Bronchial epithelial cell (primary cell): ENCODE measurements at regions not wholly inside any gene's neighbourhood (a gene's known extent, or its start where the extent isn't known, plus 50 kb on each side); places are given as distances from the start of the nearest gene placed in this dataset.

Source experiments
- DNase-seq: peaks from one replicate; pipeline ENCODE4 v3.0.0-alpha.2; 2010; ENCODE audit warnings: low read depth
- FAIRE-seq: peaks from 2 replicates; lab custom pipeline; 2011; peaks lifted over from hg19 to GRCh38; lab: Jason Lieb, UNC
- H3K27me3 ChIP-seq: 2 replicates; pipeline ENCODE4 v1.5.1; 2011; ENCODE audit warnings: low read length; ENCODE audit not compliant: control insufficient read depth, insufficient read depth
- H3K36me3 ChIP-seq: 2 replicates; pipeline ENCODE4 v1.5.1; 2011; ENCODE audit warnings: low read length; ENCODE audit not compliant: control insufficient read depth, insufficient read depth
- H3K4me3 ChIP-seq: 2 replicates; pipeline ENCODE4 v1.5.1; 2011; ENCODE audit warnings: mild to moderate bottlenecking, low read depth, low read length, control low read depth
- TF ChIP-seq, protein P1 (sequence below): IDR thresholded peaks from 2 replicates; pipeline ENCODE4 v1.5.1; 2011; ENCODE audit warnings: mild to moderate bottlenecking, moderate library complexity, low read length, control low read depth, inconsistent platforms; ENCODE audit not compliant: insufficient read depth, severe bottlenecking

DNA sequence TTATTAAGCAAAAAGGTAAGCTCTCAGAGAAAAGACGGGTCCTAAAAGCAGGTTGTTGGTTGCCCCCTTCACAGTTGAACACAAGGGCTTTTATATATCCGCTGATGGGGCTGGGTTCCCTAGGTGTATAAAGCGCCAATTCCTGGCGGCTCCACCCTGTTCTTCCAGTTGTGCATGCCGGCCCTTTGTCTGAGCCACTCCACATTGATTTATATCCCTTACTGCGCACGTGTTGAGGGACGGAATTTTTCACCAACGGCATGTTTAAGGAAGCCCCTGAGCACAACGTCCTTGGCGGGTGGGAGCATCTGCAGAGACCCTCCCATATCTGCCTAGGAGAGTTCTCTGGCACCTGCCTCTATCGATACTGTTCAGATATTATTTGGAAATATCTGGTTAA lies 135.7 kb downstream of the DTHD1 start:
- FAIRE-seq, result no peak
- no peaks in the 10 kb centered on the region for H3K36me3 ChIP-seq
- TF ChIP-seq, protein P1, sequence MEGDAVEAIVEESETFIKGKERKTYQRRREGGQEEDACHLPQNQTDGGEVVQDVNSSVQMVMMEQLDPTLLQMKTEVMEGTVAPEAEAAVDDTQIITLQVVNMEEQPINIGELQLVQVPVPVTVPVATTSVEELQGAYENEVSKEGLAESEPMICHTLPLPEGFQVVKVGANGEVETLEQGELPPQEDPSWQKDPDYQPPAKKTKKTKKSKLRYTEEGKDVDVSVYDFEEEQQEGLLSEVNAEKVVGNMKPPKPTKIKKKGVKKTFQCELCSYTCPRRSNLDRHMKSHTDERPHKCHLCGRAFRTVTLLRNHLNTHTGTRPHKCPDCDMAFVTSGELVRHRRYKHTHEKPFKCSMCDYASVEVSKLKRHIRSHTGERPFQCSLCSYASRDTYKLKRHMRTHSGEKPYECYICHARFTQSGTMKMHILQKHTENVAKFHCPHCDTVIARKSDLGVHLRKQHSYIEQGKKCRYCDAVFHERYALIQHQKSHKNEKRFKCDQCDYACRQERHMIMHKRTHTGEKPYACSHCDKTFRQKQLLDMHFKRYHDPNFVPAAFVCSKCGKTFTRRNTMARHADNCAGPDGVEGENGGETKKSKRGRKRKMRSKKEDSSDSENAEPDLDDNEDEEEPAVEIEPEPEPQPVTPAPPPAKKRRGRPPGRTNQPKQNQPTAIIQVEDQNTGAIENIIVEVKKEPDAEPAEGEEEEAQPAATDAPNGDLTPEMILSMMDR, result no peak
- no peaks in the 10 kb centered on the region for H3K27me3 ChIP-seq
- no peak overlapping the region for H3K4me3 ChIP-seq
- no peak for DNase-seq

DNA sequence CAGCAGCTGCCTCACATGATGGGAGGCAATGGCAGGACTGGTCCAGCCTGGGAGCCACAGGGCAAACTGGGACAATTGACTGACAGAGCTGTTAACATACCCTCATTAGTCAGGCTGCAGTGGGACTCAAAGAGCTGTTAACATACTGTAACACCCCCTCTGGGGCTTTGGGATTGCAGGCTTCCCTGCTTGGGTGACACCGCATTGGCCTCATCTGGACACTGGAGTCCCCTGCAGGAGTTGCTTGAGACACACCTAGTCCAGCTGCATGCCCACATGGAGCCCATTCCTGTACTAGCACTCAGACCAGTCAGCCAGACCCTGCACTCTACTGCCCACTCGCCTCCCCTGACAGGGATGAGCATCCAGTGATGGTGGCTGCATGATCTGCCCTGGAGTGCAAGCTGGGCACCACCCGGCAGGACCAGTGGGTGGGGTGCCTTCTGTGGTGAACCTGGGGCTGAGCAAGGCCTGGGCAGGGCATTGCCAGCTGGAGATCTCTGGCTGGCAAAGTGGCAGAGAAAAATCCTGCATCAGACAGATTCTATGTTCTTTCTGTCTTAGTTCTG lies 138.8 kb downstream of the DTHD1 start:
- no peaks in the 10 kb centered on the region for H3K27me3 ChIP-seq
- no peak for FAIRE-seq

DNA sequence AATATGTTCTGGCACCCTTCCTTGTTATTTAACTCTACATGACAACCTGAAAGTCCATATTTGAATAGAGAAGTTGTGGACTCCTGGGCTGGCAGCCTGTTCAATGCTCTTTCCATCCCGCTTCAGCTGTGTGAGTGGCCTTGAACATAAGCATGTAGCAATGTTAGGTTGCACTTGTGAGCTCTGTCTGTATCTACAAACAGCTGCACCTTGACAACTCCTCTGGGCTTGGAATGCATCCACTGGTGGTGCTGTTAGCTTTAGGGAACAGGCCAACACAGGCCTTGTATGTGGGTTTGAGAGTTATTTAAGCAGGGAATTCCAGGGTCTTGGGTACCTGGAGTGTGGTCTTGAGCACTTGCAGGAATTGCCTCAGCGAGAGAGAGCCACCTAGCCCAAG lies 141.2 kb downstream of the DTHD1 start:
- H3K36me3 ChIP-seq, result no peaks in the 10 kb centered on the region
- FAIRE-seq, result no peak
- TF ChIP-seq, protein P1, result no peak

More for the DNA sequence above, 138.8 kb downstream of the DTHD1 start:
- Histone ChIP-seq H3K36me3 (no peaks in the 10 kb centered on the region), H3K4me3 (no peak overlapping the region)
- TF ChIP-seq, protein P1, result no peak
- DNase-seq, result no peak

DNA sequence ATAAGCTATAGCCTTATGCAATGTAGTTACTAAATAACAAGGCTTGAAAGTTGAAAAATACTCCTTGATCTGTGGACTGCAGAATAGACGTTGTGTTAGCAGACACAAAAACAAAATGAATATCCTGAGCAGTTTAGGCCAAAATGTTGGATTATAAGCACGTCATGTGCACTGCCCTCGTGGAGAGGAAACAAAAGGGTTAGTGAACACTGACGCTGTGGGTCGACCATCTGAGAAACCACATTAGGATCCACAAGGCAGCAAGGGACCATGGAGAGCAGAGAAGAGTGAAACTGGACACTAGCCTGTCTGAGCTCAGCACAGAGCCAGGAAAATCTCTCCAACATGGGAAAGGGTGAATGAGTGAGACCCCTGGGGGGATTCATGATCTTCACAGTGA lies 145.3 kb downstream of the DTHD1 start:
- DNase-seq (no peak), FAIRE-seq (no peak)
- Histone ChIP-seq H3K27me3 (no peaks in the 10 kb centered on the region), H3K36me3 (no peaks in the 10 kb centered on the region), H3K4me3 (no peak overlapping the region)
- TF ChIP-seq, protein P1, result no peak

More for the DNA sequence above, 141.2 kb downstream of the DTHD1 start:
- DNase-seq, result no peak
- Histone ChIP-seq H3K4me3 (no peak overlapping the region), H3K27me3 (no peaks in the 10 kb centered on the region)

DNA sequence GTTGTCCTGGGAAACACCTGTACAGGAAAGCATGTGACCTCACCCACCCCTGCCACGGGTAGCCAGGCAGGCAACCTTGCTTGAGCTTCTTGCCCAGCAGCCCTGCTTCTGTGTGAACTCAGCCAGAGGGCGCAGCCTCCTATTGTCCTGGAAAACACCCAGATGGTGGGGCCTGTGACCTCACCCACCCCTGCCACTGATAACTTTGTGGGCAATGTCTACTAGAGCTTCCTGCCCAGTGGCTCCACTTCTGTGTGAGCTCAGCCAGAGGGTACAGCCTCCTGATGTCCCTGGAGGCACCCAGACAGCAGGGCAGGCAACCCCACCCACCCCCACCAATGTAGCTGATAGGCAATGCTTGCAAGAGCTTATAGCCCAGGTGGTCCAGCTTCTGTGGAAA lies 146.3 kb downstream of the DTHD1 start:
- H3K4me3 ChIP-seq, result no peak overlapping the region
- TF ChIP-seq, protein P1, result no peak
- DNase-seq (no peak), FAIRE-seq (no peak)
- no peaks in the 10 kb centered on the region for H3K27me3 ChIP-seq
- no peaks in the 10 kb centered on the region for H3K36me3 ChIP-seq

DNA sequence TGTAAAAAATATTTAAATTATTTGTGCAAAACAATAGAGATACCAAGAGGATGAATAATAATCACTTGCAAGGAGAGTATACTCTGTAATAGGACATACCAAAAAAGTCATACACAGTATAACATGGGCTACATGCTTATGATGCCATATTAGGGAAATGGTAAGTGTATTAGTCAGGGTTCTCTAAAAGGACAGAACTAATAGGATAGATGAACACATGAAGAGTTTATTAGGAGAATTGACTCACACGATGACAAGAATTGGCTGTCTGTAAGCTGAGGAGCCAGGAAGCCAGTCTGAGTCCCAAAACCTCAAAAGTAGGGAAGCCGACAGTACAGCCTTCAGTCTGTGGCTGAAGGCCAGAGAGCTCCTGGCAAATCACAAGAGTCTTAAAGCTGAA lies 151.2 kb downstream of the DTHD1 start:
- H3K27me3 ChIP-seq, result no peaks in the 10 kb centered on the region
- peak; percentile 23 for FAIRE-seq
- H3K36me3 ChIP-seq, result no peaks in the 10 kb centered on the region
- DNase-seq, result peak; percentile 18
- H3K4me3 ChIP-seq, result no peak overlapping the region
- TF ChIP-seq, protein P1, result no peak
